CD4-positive, alpha-beta T cell (primary cell): ENCODE measurements at regions not wholly inside any gene's neighbourhood (a gene's known extent, or its start where the extent isn't known, plus 50 kb on each side); places are given as distances from the start of the nearest gene placed in this dataset.

Source experiments
- ATAC-seq: fragments of 200-7000 bp; cut with Tn5 transposase; one replicate; pipeline ENCODE4 v1.10.0; 2022; ENCODE audit warnings: mild to moderate bottlenecking; ENCODE audit not compliant: poor library complexity
- CTCF ChIA-PET: fragments of 350-600 bp; sonication (Branson Sonifier 250); formaldehyde crosslinking; loops from one replicate; lab custom pipeline; 2021; ENCODE audit warnings: antibody characterized with exemption, inconsistent platforms; lab: Charles Lee
- POLR2A ChIA-PET: fragments of 350-600 bp; sonication (Branson Sonifier 250); formaldehyde crosslinking; loops from one replicate; lab custom pipeline; 2021; ENCODE audit warnings: antibody characterized with exemption, inconsistent platforms; lab: Charles Lee
- DNase-seq, 14 experiments: peaks; one replicate each; pipeline ENCODE4 v3.0.0-alpha.2; 2013 to 2020; ENCODE audit warnings: mixed read lengths in 2 of 14
- H3K27ac ChIP-seq, 2 donors: one replicate each; pipeline versions ENCODE4 v1.5.1 to v1.7.0; 2013; ENCODE audit warnings: low read length in 2 of 2, low read depth in 1 of 2, mild to moderate bottlenecking in 1 of 2
- H3K27me3 ChIP-seq, 2 experiments: 1 replicate in 1 of 2; 2 replicates in 1 of 2; pipeline versions ENCODE4 v1.6.1 to v1.7.0; 2013; ENCODE audit warnings: low read length in 2 of 2, control low read depth in 1 of 2, mild to moderate bottlenecking in 1 of 2, moderate library complexity in 1 of 2; ENCODE audit not compliant: insufficient read depth in 2 of 2, control insufficient read depth in 1 of 2
- H3K36me3 ChIP-seq: one replicate; pipeline ENCODE4 v1.6.1; 2013; ENCODE audit warnings: low read length, control low read depth; ENCODE audit not compliant: insufficient read depth
- H3K4me1 ChIP-seq: one replicate; pipeline ENCODE4 v1.6.1; 2013; ENCODE audit warnings: low read length, control low read depth; ENCODE audit not compliant: insufficient read depth
- H3K4me3 ChIP-seq: one replicate; pipeline ENCODE4 v1.5.1; 2013; ENCODE audit warnings: mild to moderate bottlenecking, low read length, moderate library complexity
- H3K9me3 ChIP-seq, 2 experiments: 1 replicate in 1 of 2; 2 replicates in 1 of 2; pipeline versions ENCODE4 v1.6.1 to v1.7.0; 2013; ENCODE audit warnings: low read length in 2 of 2, mild to moderate bottlenecking in 2 of 2, control low read depth in 1 of 2, moderate library complexity in 1 of 2; ENCODE audit not compliant: control insufficient read depth in 1 of 2, insufficient read depth in 1 of 2
- H3K27ac Mint-ChIP-seq: one replicate; pipeline ENCODE4 v1.8.0; 2020; ENCODE audit warnings: mixed read lengths
- H3K27me3 Mint-ChIP-seq: one replicate; pipeline ENCODE4 v1.8.0; 2021; ENCODE audit warnings: mixed read lengths
- H3K36me3 Mint-ChIP-seq: one replicate; pipeline ENCODE4 v1.8.0; 2021; ENCODE audit warnings: low read depth, mixed read lengths
- H3K4me1 Mint-ChIP-seq: one replicate; pipeline ENCODE4 v1.8.0; 2021; ENCODE audit warnings: low read depth, mixed read lengths
- H3K4me3 Mint-ChIP-seq: one replicate; pipeline ENCODE4 v1.8.0; 2020; ENCODE audit warnings: mild to moderate bottlenecking, mixed read lengths
- H3K9me3 Mint-ChIP-seq: one replicate; pipeline ENCODE4 v1.8.0; 2020; ENCODE audit warnings: mixed read lengths
- CTCF ChIP-seq: fragments of 200-600 bp; IDR thresholded peaks from one replicate; pipeline ENCODE4 v1.8.0; 2022; ENCODE audit warnings: antibody characterized with exemption, mild to moderate bottlenecking
- intact Hi-C, 2 experiments: fragments of 100-400 bp; cut with DNase I in 1 of 2; cut with micrococcal nuclease in 1 of 2; formaldehyde crosslinking; loops; one replicate each; pipeline versions ENCODE4 v1.15.1 to v1.9.0; 2023 to 2025; cut with DNase I, micrococcal nuclease

- Histone ChIP-seq H3K4me1 (no peaks in the 10 kb centered on the region), H3K4me3 (no peak overlapping the region), H3K36me3 (no peaks in the 10 kb centered on the region), H3K27me3 (no peaks in the 10 kb centered on the region), H3K9me3 (no peaks in the 10 kb centered on the region), H3K27ac (no peak overlapping the region)
- intact Hi-C loops, result no loop called here
- no peak for TF ChIP-seq CTCF
- DNase-seq (no peak), ATAC-seq (no peak)
- Mint-ChIP-seq H3K9me3 (peaks cover 6% of the 10 kb centered on the region), H3K4me1 (no peaks in the 10 kb centered on the region), H3K27ac (no peak overlapping the region), H3K36me3 (no peaks in the 10 kb centered on the region), H3K27me3 (no peaks in the 10 kb centered on the region), H3K4me3 (no peak overlapping the region)
- CTCF ChIA-PET, result no interaction called here
- POLR2A ChIA-PET, result no interaction called here
Measured at GRCh38 chr5:20230010-20230409, 242.0 kb upstream of the CDH18 start.

- H3K27me3 ChIP-seq, result no peaks in the 10 kb centered on the region
- Mint-ChIP-seq H3K27me3 (no peaks in the 10 kb centered on the region), H3K27ac (no peak overlapping the region), H3K4me1 (no peaks in the 10 kb centered on the region), H3K36me3 (no peaks in the 10 kb centered on the region), H3K4me3 (no peak overlapping the region), H3K9me3 (peaks cover 6% of the 10 kb centered on the region)
- no peaks in the 10 kb centered on the region for H3K9me3 ChIP-seq
- intact Hi-C loops, result no loop called here
- ChIA-PET POLR2A (no interaction called here), CTCF (no interaction called here)
- DNase-seq (no peak), ATAC-seq (no peak)
- no peaks in the 10 kb centered on the region for H3K4me1 ChIP-seq
- no peak overlapping the region for H3K27ac ChIP-seq
- no peaks in the 10 kb centered on the region for H3K36me3 ChIP-seq
- TF ChIP-seq CTCF, result no peak
- H3K4me3 ChIP-seq, result no peak overlapping the region
Measured at GRCh38 chr5:20229303-20230005, 241.5 kb upstream of the CDH18 start.

GRCh38 chr5:20224966-20225365 lies 237.0 kb upstream of the CDH18 start:
- ATAC-seq, result no peak
- Histone ChIP-seq H3K9me3 (peaks cover 0 to 5% of the 10 kb centered on the region in 2 experiments), H3K4me1 (no peaks in the 10 kb centered on the region), H3K4me3 (no peak overlapping the region), H3K36me3 (no peaks in the 10 kb centered on the region), H3K27ac (no peak overlapping the region), H3K27me3 (no peaks in the 10 kb centered on the region)
- H3K9me3 Mint-ChIP-seq, result peaks cover 10% of the 10 kb centered on the region
- ChIA-PET CTCF (no interaction called here), POLR2A (no interaction called here)
- H3K4me1 Mint-ChIP-seq, result no peaks in the 10 kb centered on the region
- H3K4me3 Mint-ChIP-seq, result no peak overlapping the region
- DNase-seq, result no peak
- no peaks in the 10 kb centered on the region for H3K36me3 Mint-ChIP-seq
- H3K27ac Mint-ChIP-seq, result no peak overlapping the region
- H3K27me3 Mint-ChIP-seq, result no peaks in the 10 kb centered on the region
- TF ChIP-seq CTCF, result no peak
- intact Hi-C loops, result no loop called here
